CD4-positive, alpha-beta T cell (primary cell): ENCODE measurements at regions not wholly inside any gene's neighbourhood (a gene's known extent, or its start where the extent isn't known, plus 50 kb on each side); places are given as distances from the start of the nearest gene placed in this dataset.

Source experiments
- ATAC-seq: fragments of 200-7000 bp; cut with Tn5 transposase; one replicate; pipeline ENCODE4 v1.10.0; 2022; ENCODE audit warnings: mild to moderate bottlenecking; ENCODE audit not compliant: poor library complexity
- CTCF ChIA-PET: fragments of 350-600 bp; sonication (Branson Sonifier 250); formaldehyde crosslinking; loops from one replicate; lab custom pipeline; 2021; ENCODE audit warnings: antibody characterized with exemption, inconsistent platforms; lab: Charles Lee
- POLR2A ChIA-PET: fragments of 350-600 bp; sonication (Branson Sonifier 250); formaldehyde crosslinking; loops from one replicate; lab custom pipeline; 2021; ENCODE audit warnings: antibody characterized with exemption, inconsistent platforms; lab: Charles Lee
- DNase-seq, 14 experiments: peaks; one replicate each; pipeline ENCODE4 v3.0.0-alpha.2; 2013 to 2020; ENCODE audit warnings: mixed read lengths in 2 of 14
- H3K27ac ChIP-seq, 2 donors: one replicate each; pipeline versions ENCODE4 v1.5.1 to v1.7.0; 2013; ENCODE audit warnings: low read length in 2 of 2, low read depth in 1 of 2, mild to moderate bottlenecking in 1 of 2
- H3K27me3 ChIP-seq, 2 experiments: 1 replicate in 1 of 2; 2 replicates in 1 of 2; pipeline versions ENCODE4 v1.6.1 to v1.7.0; 2013; ENCODE audit warnings: low read length in 2 of 2, control low read depth in 1 of 2, mild to moderate bottlenecking in 1 of 2, moderate library complexity in 1 of 2; ENCODE audit not compliant: insufficient read depth in 2 of 2, control insufficient read depth in 1 of 2
- H3K36me3 ChIP-seq: one replicate; pipeline ENCODE4 v1.6.1; 2013; ENCODE audit warnings: low read length, control low read depth; ENCODE audit not compliant: insufficient read depth
- H3K4me1 ChIP-seq: one replicate; pipeline ENCODE4 v1.6.1; 2013; ENCODE audit warnings: low read length, control low read depth; ENCODE audit not compliant: insufficient read depth
- H3K4me3 ChIP-seq: one replicate; pipeline ENCODE4 v1.5.1; 2013; ENCODE audit warnings: mild to moderate bottlenecking, low read length, moderate library complexity
- H3K9me3 ChIP-seq, 2 experiments: 1 replicate in 1 of 2; 2 replicates in 1 of 2; pipeline versions ENCODE4 v1.6.1 to v1.7.0; 2013; ENCODE audit warnings: low read length in 2 of 2, mild to moderate bottlenecking in 2 of 2, control low read depth in 1 of 2, moderate library complexity in 1 of 2; ENCODE audit not compliant: control insufficient read depth in 1 of 2, insufficient read depth in 1 of 2
- H3K27ac Mint-ChIP-seq: one replicate; pipeline ENCODE4 v1.8.0; 2020; ENCODE audit warnings: mixed read lengths
- H3K27me3 Mint-ChIP-seq: one replicate; pipeline ENCODE4 v1.8.0; 2021; ENCODE audit warnings: mixed read lengths
- H3K36me3 Mint-ChIP-seq: one replicate; pipeline ENCODE4 v1.8.0; 2021; ENCODE audit warnings: low read depth, mixed read lengths
- H3K4me1 Mint-ChIP-seq: one replicate; pipeline ENCODE4 v1.8.0; 2021; ENCODE audit warnings: low read depth, mixed read lengths
- H3K4me3 Mint-ChIP-seq: one replicate; pipeline ENCODE4 v1.8.0; 2020; ENCODE audit warnings: mild to moderate bottlenecking, mixed read lengths
- H3K9me3 Mint-ChIP-seq: one replicate; pipeline ENCODE4 v1.8.0; 2020; ENCODE audit warnings: mixed read lengths
- intact Hi-C, 2 experiments: fragments of 100-400 bp; cut with DNase I in 1 of 2; cut with micrococcal nuclease in 1 of 2; formaldehyde crosslinking; loops; one replicate each; pipeline versions ENCODE4 v1.15.1 to v1.9.0; 2023 to 2025; cut with DNase I, micrococcal nuclease
- TF ChIP-seq, protein P1 (sequence below): fragments of 200-600 bp; IDR thresholded peaks from one replicate; pipeline ENCODE4 v1.8.0; 2022; ENCODE audit warnings: antibody characterized with exemption, mild to moderate bottlenecking

DNA sequence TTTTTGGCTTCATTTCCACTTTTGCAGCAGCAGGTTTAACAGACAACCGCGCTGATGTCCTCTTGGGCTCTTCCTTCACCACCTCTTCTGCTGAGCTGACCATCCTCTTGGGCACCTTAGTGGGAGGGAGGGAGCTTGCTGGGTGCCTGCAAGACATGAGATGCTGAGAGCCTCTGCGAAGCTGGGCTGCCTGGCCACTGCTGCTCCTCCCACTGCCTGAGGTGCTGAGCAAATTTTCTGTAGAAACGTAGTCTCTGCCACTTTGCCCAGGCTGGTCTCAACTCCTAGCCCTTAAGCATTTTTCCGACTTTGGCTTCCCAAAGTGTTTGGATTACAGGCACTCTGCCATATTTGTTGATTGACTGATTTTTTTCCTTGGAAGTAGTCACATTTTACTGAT lies 422.2 kb upstream of the MC4R start:
- Mint-ChIP-seq H3K36me3 (no peaks in the 10 kb centered on the region), H3K4me3 (no peak overlapping the region), H3K27me3 (no peaks in the 10 kb centered on the region), H3K9me3 (peaks cover 6% of the 10 kb centered on the region), H3K27ac (no peak overlapping the region), H3K4me1 (no peaks in the 10 kb centered on the region)
- Histone ChIP-seq H3K9me3 (peaks cover 0 to 4% of the 10 kb centered on the region in 2 experiments), H3K27me3 (no peaks in the 10 kb centered on the region), H3K4me3 (no peak overlapping the region), H3K27ac (no peak overlapping the region), H3K4me1 (no peaks in the 10 kb centered on the region), H3K36me3 (no peaks in the 10 kb centered on the region)
- DNase-seq (no peak), ATAC-seq (no peak)
- CTCF ChIA-PET, result no interaction called here
- TF ChIP-seq, protein P1, sequence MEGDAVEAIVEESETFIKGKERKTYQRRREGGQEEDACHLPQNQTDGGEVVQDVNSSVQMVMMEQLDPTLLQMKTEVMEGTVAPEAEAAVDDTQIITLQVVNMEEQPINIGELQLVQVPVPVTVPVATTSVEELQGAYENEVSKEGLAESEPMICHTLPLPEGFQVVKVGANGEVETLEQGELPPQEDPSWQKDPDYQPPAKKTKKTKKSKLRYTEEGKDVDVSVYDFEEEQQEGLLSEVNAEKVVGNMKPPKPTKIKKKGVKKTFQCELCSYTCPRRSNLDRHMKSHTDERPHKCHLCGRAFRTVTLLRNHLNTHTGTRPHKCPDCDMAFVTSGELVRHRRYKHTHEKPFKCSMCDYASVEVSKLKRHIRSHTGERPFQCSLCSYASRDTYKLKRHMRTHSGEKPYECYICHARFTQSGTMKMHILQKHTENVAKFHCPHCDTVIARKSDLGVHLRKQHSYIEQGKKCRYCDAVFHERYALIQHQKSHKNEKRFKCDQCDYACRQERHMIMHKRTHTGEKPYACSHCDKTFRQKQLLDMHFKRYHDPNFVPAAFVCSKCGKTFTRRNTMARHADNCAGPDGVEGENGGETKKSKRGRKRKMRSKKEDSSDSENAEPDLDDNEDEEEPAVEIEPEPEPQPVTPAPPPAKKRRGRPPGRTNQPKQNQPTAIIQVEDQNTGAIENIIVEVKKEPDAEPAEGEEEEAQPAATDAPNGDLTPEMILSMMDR, result no peak
- intact Hi-C loops, result no loop called here
- POLR2A ChIA-PET, result no interaction called here

DNA sequence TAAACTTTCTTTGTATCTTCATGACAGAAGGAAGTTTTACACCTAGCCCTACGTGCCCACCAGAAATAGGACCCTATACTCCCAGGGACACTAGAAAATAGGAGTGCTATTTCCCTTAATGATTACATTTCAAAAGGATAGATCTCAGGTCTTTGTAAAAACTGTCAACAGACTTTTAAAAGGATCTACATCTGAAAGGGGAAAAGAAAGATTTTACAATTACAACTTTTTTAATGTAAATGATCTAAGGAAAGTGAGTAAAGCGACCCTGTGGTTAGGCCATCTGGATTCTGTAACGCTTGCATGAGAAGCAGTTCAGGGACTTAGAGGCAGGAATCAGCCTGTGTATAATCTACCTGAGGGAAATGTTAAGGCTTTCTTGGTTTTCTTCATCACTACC lies 431.8 kb upstream of the MC4R start:
- ChIA-PET POLR2A (no interaction called here), CTCF (no interaction called here)
- peaks cover 8% of the 10 kb centered on the region for H3K9me3 Mint-ChIP-seq
- intact Hi-C loops, result no loop called here
- Histone ChIP-seq H3K27me3 (no peaks in the 10 kb centered on the region), H3K4me3 (no peak overlapping the region), H3K9me3 (no peaks in the 10 kb centered on the region), H3K27ac (no peak overlapping the region), H3K4me1 (no peaks in the 10 kb centered on the region), H3K36me3 (no peaks in the 10 kb centered on the region)
- DNase-seq (no peak), ATAC-seq (no peak)
- no peak overlapping the region for H3K27ac Mint-ChIP-seq
- no peaks in the 10 kb centered on the region for H3K27me3 Mint-ChIP-seq
- TF ChIP-seq, protein P1, result no peak
- no peaks in the 10 kb centered on the region for H3K36me3 Mint-ChIP-seq
- H3K4me3 Mint-ChIP-seq, result no peak overlapping the region
- H3K4me1 Mint-ChIP-seq, result no peaks in the 10 kb centered on the region

DNA sequence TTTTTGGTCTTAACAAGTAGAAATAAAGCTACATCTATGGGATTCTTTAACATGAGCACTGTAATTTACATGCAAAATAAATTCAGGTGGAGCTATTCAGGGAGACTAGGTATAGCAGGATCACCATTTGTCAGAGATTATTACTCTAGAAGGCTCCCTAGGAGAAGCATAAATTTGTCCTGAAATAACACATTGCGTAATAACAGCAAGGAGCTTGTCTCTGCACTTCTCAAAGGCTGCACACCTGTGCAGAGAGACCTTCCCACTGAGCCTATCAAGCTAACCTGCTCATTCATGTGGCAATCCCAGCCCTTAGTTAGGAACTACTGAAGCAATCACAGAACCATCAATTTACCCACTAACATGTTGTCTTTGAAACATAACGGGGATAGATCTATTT lies 437.4 kb upstream of the MC4R start:
- H3K4me3 Mint-ChIP-seq, result no peak overlapping the region
- intact Hi-C loops, result no loop called here
- H3K4me1 Mint-ChIP-seq, result no peaks in the 10 kb centered on the region
- no peak for DNase-seq
- Histone ChIP-seq H3K4me1 (no peaks in the 10 kb centered on the region), H3K27ac (no peak overlapping the region), H3K36me3 (no peaks in the 10 kb centered on the region), H3K27me3 (no peaks in the 10 kb centered on the region), H3K4me3 (no peak overlapping the region), H3K9me3 (no peaks in the 10 kb centered on the region)
- TF ChIP-seq, protein P1, result no peak
- no peak for ATAC-seq
- no peaks in the 10 kb centered on the region for H3K27me3 Mint-ChIP-seq
- ChIA-PET POLR2A (no interaction called here), CTCF (no interaction called here)
- H3K27ac Mint-ChIP-seq, result no peak overlapping the region
- H3K36me3 Mint-ChIP-seq, result no peaks in the 10 kb centered on the region
- H3K9me3 Mint-ChIP-seq, result peaks cover 8% of the 10 kb centered on the region
